Upper lobe of left lung (tissue), 6 donors: ENCODE measurements at regions not wholly inside any gene's neighbourhood (a gene's known extent, or its start where the extent isn't known, plus 50 kb on each side); places are given as distances from the start of the nearest gene placed in this dataset.

Experiments used
- ATAC-seq, 2 donors: fragments of 200-7000 bp; cut with Tn5 transposase; one replicate each; pipeline ENCODE4 v1.9.1; 2022; ENCODE audit warnings: mild to moderate bottlenecking in 2 of 2, moderate library complexity in 2 of 2; ENCODE audit not compliant: low FRiP score in 2 of 2
- DNase-seq, 2 donors: peaks; one replicate each; pipeline ENCODE4 v3.0.0-alpha.2; 2019 to 2020
- H3K27ac ChIP-seq, 4 donors: fragments of 200-600 bp; sonication (generic); one replicate each; pipeline ENCODE4 v1.5.1; 2016 to 2019
- H3K27me3 ChIP-seq, 4 donors: fragments of 200-600 bp; sonication (generic); one replicate each; pipeline ENCODE4 v1.5.1; 2017 to 2019
- H3K36me3 ChIP-seq, 4 donors: fragments of 200-600 bp; sonication (generic); one replicate each; pipeline ENCODE4 v1.5.1; 2016 to 2019
- H3K4me1 ChIP-seq, 4 donors: fragments of 200-600 bp; sonication (generic); one replicate each; pipeline ENCODE4 v1.5.1; 2018 to 2019
- H3K4me3 ChIP-seq, 4 donors: fragments of 200-600 bp; sonication (generic); one replicate each; pipeline ENCODE4 v1.5.1; 2017 to 2019; ENCODE audit warnings: mild to moderate bottlenecking in 2 of 4, moderate library complexity in 1 of 4
- H3K9me3 ChIP-seq, 4 donors: fragments of 200-600 bp; sonication (generic); one replicate each; pipeline ENCODE4 v1.5.1; 2018 to 2019
- CTCF ChIP-seq, 6 experiments: fragments of 450-650 bp in 4 of 6; fragments of 200-600 bp in 2 of 6; sonication (generic) in 2 of 6; IDR thresholded peaks; one replicate each; pipeline ENCODE4 v1.5.1; 2016 to 2019; ENCODE audit warnings: antibody characterized with exemption in 6 of 6
- EP300 ChIP-seq, 4 donors: sonication (generic); formaldehyde crosslinking; IDR thresholded peaks; one replicate each; pipeline ENCODE4 v1.5.1; 2017; ENCODE audit warnings: antibody characterized with exemption in 4 of 4, control low read depth in 2 of 4
- POLR2A ChIP-seq, 4 donors: fragments of 450-650 bp; IDR thresholded peaks; one replicate each; pipeline ENCODE4 v1.5.1; 2016 to 2017; ENCODE audit warnings: antibody characterized with exemption in 4 of 4, mild to moderate bottlenecking in 2 of 4
- POLR2AphosphoS5 ChIP-seq, 2 donors: sonication (generic); formaldehyde crosslinking; IDR thresholded peaks; one replicate each; pipeline ENCODE4 v1.5.1; 2017; ENCODE audit warnings: antibody characterized with exemption in 2 of 2
- WGBS, 2 donors: methylation state at CpG; one replicate each; pipeline ENCODE4 v1.1.5; 2017 to 2018; 5-methylcytosine and 5-hydroxymethylcytosine counted together
- donor health status: DM: no; HTN: no; CAD: no; lungs with moderate emphysema.
- donor health status: DM: no; HTN: yes; CAD: no; lungs with severe emphysema.

- Histone ChIP-seq H3K27ac (peak overlapping the region in 3 of 4 donors; percentile 61 to 77 (median 76)), H3K4me3 (no peak overlapping the region), H3K27me3 (no peaks in the 10 kb centered on the region), H3K36me3 (no peaks in the 10 kb centered on the region), H3K4me1 (peaks cover 6 to 17% (median 11%) of the 10 kb centered on the region in 4 donors), H3K9me3 (no peaks in the 10 kb centered on the region)
- ATAC-seq: peak in 1 of 2 donors; percentile 23
- WGBS, 2 donors: 80 to 85% methylated on average over 9 of the region's 9 CpGs
- no peak for DNase-seq
- TF ChIP-seq POLR2AphosphoS5 (IDR thresholded peaks at IDR 0.05) (no peak), POLR2A (IDR thresholded peaks at IDR 0.05) (no peak), EP300 (IDR thresholded peaks at IDR 0.05) (no peak), CTCF (IDR thresholded peaks at IDR 0.05) (no peak)
Observed at GRCh38 chr18:61731693-61732376, 161.0 kb downstream of the RNF152 start.

DNA sequence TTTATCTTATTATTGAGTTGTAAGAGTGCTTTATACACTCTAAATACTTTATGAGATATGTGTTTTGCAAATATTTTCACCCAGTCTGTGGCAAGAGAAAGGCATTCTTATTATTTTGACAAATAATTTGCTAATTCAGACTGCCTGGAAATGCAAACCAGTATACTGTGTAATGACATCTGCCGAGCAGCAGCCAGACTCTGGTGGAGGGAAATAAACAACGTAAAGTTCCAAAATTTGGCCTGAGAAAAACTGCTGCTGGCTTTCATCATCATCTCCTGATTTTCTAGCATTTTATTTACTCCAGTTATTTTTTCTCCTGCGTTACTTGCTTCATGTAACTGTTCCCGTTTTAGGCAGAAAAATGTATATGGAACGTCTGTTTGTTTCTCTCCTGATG is 161.6 kb downstream of the RNF152 start:
- WGBS, 2 donors: 57 to 75% methylated on average over 5 of the region's 5 CpGs
- H3K9me3 ChIP-seq: peaks cover 0 to under 1% (median 0%) of the 10 kb centered on the region in 4 donors
- H3K4me1 ChIP-seq: peaks cover 6 to 17% (median 11%) of the 10 kb centered on the region in 4 donors
- H3K27me3 ChIP-seq: no peaks in the 10 kb centered on the region
- peak overlapping the region in 3 of 4 donors; percentile 61 to 77 (median 76) for H3K27ac ChIP-seq
- no peak for ATAC-seq
- DNase-seq: no peak
- TF ChIP-seq POLR2A (IDR thresholded peaks at IDR 0.05): no peak
- no peak for TF ChIP-seq POLR2AphosphoS5 (IDR thresholded peaks at IDR 0.05)
- no peak for TF ChIP-seq EP300 (IDR thresholded peaks at IDR 0.05)
- no peak for TF ChIP-seq CTCF (IDR thresholded peaks at IDR 0.05)
- H3K36me3 ChIP-seq: no peaks in the 10 kb centered on the region
- no peak overlapping the region for H3K4me3 ChIP-seq

DNA sequence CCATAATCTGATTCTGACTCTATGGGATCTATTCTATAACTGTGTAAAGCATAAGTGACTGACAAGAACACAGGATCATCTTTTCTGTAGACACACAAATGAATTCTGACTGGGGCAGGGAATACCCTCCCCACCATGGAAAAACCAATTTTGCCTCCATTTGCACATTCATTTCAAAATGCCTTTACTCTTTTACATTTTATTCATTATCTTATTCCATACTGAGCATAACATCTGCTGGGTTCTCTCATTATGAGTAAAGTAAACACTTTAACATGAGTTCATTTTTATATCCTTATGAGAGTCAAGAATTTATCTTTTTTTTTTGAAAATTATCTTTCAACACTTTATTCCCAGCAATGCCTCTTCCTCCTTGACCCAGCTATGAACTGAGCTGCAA is 163.5 kb downstream of the RNF152 start:
- Histone ChIP-seq H3K9me3 (peaks cover 0 to 4% (median 0%) of the 10 kb centered on the region in 4 donors), H3K4me1 (peaks cover 3 to 12% (median 9%) of the 10 kb centered on the region in 4 donors), H3K36me3 (no peaks in the 10 kb centered on the region), H3K27me3 (no peaks in the 10 kb centered on the region), H3K4me3 (no peak overlapping the region), H3K27ac (no peak overlapping the region)
- TF ChIP-seq POLR2A (IDR thresholded peaks at IDR 0.05): no peak
- no peak for TF ChIP-seq EP300 (IDR thresholded peaks at IDR 0.05)
- no peak for TF ChIP-seq POLR2AphosphoS5 (IDR thresholded peaks at IDR 0.05)
- TF ChIP-seq CTCF (IDR thresholded peaks at IDR 0.05): no peak
- ATAC-seq (no peak), DNase-seq (no peak)

DNA sequence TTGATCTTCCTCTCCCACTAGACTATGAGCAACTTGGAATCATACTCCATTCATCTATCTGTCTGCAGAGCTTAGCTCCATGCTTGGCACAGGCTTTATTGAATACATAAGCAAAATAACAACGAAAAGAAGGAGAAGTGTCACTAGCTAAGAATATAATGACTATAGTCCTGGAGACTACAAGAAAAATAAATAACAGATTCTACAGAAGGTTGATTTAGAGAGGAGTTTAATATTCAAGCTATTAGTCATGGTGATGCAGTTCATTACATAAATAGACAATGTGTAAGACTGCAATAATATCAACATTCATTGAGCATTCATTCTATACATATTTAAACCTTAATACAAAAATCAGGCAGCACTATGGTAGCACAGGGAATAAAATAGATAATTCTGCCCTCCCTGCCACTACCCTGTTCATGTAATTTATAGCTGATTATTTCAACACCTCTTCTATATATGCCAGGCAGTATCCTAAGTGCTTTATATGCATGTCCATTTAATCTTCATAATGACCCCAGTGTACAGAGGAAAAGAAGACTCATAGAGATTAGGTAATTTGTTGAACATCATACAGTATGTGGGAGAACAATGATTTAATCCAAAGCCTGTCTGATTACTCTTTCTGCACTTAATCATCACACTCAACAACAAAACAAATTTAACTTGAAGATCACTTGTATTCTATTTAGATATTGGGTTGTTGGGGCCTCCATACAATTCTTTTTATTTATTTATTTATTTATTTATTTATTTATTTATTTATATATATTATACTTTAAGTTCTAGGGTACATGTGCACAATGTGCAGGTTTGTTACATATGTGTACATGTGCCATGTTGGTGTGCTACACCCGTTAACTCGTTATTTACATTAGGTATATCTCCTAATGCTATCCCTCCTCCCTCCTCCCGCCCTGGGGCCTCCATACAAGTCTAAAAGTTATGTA is 165.3 kb downstream of the RNF152 start:
- no peak overlapping the region for H3K4me3 ChIP-seq
- no peaks in the 10 kb centered on the region for H3K27me3 ChIP-seq
- WGBS, 2 donors: 77 to 87% methylated on average over 4 of the region's 4 CpGs
- H3K36me3 ChIP-seq: no peaks in the 10 kb centered on the region
- ATAC-seq: no peak
- peaks cover 0 to 4% (median 0%) of the 10 kb centered on the region in 4 donors for H3K9me3 ChIP-seq
- peaks cover 0 to 7% (median 0%) of the 10 kb centered on the region in 4 donors for H3K4me1 ChIP-seq
- TF ChIP-seq POLR2A (IDR thresholded peaks at IDR 0.05) (no peak), EP300 (IDR thresholded peaks at IDR 0.05) (no peak), POLR2AphosphoS5 (IDR thresholded peaks at IDR 0.05) (no peak), CTCF (IDR thresholded peaks at IDR 0.05) (no peak)
- H3K27ac ChIP-seq: no peak overlapping the region
- no peak for DNase-seq
